Esophagus muscularis mucosa (tissue), 4 donors: ENCODE measurements at regions not wholly inside any gene's neighbourhood (a gene's known extent, or its start where the extent isn't known, plus 50 kb on each side); places are given as distances from the start of the nearest gene placed in this dataset.

Source experiments
- DNase-seq: peaks from one replicate; pipeline ENCODE4 v3.0.0-alpha.2; 2017; ENCODE audit errors: extremely low spot score
- H3K27ac ChIP-seq, 4 donors: fragments of 200-600 bp; sonication (generic); replicated peaks in 1 of 4; 1 replicate in 3 of 4; 2 replicates in 1 of 4; pipeline ENCODE4 v1.5.1; 2016 to 2019; ENCODE audit warnings: mild to moderate bottlenecking in 1 of 4
- H3K27me3 ChIP-seq, 4 donors: fragments of 200-600 bp; sonication (generic); one replicate each; pipeline versions ENCODE4 v1.5.1 to v1.6.0; 2016 to 2019
- H3K36me3 ChIP-seq, 4 donors: fragments of 200-600 bp; sonication (generic); one replicate each; pipeline ENCODE4 v1.5.1; 2016 to 2019
- H3K4me1 ChIP-seq, 4 donors: fragments of 200-600 bp; sonication (generic); one replicate each; pipeline ENCODE4 v1.5.1; 2016 to 2019
- H3K4me3 ChIP-seq, 4 donors: fragments of 200-600 bp; sonication (generic); 1 replicate in 2 of 4; 2 replicates in 2 of 4; pipeline ENCODE4 v1.5.1; 2016 to 2019; ENCODE audit warnings: mild to moderate bottlenecking in 4 of 4, moderate library complexity in 1 of 4
- H3K9me3 ChIP-seq, 4 donors: fragments of 200-600 bp; sonication (generic); 1 replicate in 3 of 4; 2 replicates in 1 of 4; pipeline ENCODE4 v1.5.1; 2016 to 2019
- EP300 ChIP-seq: sonication (generic); formaldehyde crosslinking; IDR thresholded peaks from one replicate; pipeline ENCODE4 v1.6.1; 2017; ENCODE audit warnings: antibody characterized with exemption
- POLR2A ChIP-seq: fragments of 450-650 bp; IDR thresholded peaks from one replicate; pipeline ENCODE4 v1.6.1; 2017; ENCODE audit warnings: antibody characterized with exemption, moderate library complexity, mild to moderate bottlenecking, low read depth
- POLR2AphosphoS5 ChIP-seq, 2 donors: sonication (generic); formaldehyde crosslinking; IDR thresholded peaks; one replicate each; pipeline ENCODE4 v1.6.1; 2017; ENCODE audit warnings: antibody characterized with exemption in 2 of 2
- WGBS: methylation state at CpG from one replicate; pipeline ENCODE4 v1.1.5; 2018; 5-methylcytosine and 5-hydroxymethylcytosine counted together
- intact Hi-C: fragments of 100-400 bp; cut with DNase I; formaldehyde crosslinking; loops from one replicate; pipeline ENCODE4 v1.15.1; 2023
- TF ChIP-seq, protein P1 (sequence below), 3 experiments: fragments of 200-600 bp in 2 of 3; fragments of 450-650 bp in 1 of 3; sonication (generic) in 2 of 3; IDR thresholded peaks; one replicate each; pipeline ENCODE4 v1.5.1; 2017 to 2019; ENCODE audit warnings: antibody characterized with exemption in 3 of 3, mild to moderate bottlenecking in 2 of 3, moderate library complexity in 1 of 3

DNA sequence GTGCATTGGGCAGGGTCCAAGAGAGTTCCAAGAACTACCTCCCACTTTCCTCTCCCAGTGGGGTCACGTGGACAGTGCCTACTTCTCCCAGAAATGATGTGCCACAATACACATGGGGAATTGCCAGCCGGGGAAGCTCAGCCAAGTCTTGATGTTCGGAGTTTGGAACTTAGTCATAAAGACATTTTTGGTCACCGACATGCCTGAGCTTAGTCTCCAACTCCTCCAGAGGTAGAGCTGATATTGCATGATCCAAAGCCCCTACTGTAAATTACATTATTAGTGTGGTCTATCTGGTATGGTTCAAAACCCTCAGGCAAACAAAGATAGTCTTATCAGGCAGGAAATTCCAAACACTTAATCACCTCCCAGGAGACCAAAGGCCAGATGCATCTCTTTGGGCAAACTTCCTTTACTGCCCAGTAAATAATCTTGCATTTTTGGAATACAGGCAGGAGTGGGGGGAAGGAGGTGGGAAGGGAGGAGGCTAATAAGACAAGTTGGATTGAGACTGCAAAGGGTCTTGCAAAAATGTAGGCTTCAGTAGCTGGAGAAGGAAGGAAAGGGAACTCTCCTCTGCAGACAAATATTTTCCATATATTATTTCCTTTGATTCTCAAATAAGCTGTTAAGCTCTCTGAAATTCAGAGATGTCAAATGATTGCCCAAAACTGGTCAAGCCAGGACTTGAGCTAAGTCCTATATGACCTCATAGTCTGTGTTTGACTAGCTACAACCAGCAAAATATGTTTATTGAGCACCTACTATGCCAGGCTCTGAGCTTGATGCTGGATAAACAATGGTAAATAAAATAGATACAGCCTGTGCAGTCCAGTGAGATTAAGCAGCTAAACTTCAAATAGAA is 99.4 kb downstream of the DRD1 start:
- Histone ChIP-seq H3K36me3 (no peaks in the 10 kb centered on the region), H3K27me3 (peaks cover 0 to 21% (median 0%) of the 10 kb centered on the region in 4 donors), H3K9me3 (no peaks in the 10 kb centered on the region), H3K4me1 (no peaks in the 10 kb centered on the region), H3K4me3 (no peak overlapping the region), H3K27ac (no peak overlapping the region)
- no peak for TF ChIP-seq POLR2A
- no peak for TF ChIP-seq POLR2AphosphoS5 (IDR thresholded peaks at IDR 0.05)
- TF ChIP-seq EP300, result no peak
- TF ChIP-seq, protein P1, sequence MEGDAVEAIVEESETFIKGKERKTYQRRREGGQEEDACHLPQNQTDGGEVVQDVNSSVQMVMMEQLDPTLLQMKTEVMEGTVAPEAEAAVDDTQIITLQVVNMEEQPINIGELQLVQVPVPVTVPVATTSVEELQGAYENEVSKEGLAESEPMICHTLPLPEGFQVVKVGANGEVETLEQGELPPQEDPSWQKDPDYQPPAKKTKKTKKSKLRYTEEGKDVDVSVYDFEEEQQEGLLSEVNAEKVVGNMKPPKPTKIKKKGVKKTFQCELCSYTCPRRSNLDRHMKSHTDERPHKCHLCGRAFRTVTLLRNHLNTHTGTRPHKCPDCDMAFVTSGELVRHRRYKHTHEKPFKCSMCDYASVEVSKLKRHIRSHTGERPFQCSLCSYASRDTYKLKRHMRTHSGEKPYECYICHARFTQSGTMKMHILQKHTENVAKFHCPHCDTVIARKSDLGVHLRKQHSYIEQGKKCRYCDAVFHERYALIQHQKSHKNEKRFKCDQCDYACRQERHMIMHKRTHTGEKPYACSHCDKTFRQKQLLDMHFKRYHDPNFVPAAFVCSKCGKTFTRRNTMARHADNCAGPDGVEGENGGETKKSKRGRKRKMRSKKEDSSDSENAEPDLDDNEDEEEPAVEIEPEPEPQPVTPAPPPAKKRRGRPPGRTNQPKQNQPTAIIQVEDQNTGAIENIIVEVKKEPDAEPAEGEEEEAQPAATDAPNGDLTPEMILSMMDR (IDR thresholded peaks at IDR 0.05), result no peak
- intact Hi-C loops, result no loop called here
- 43% methylated on average over 4 of the region's 4 CpGs for WGBS
- no peak for DNase-seq

DNA sequence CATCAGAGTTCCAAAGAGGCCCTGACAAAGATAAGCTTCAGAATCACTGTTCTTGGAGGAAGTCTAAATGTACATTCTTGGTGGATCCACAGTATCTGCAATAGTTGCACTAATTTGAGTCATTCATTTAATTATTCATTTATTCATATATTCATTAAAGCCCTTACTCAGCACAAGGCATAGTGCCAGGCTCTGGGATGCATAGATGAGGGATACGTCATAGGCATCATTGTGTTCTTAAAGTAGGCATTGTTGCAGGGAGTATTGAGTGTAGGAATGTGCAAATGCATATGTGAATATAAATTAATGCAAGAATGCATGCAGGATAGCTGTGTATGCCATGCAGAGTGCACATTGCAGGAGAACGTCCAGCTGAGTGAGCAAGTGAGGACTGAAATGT is 100.7 kb downstream of the DRD1 start:
- intact Hi-C loops, result no loop called here
- WGBS, result 69% methylated on average over 2 of the region's 2 CpGs
- no peak overlapping the region for H3K27ac ChIP-seq
- H3K36me3 ChIP-seq, result no peaks in the 10 kb centered on the region
- H3K27me3 ChIP-seq, result peaks cover 0 to 14% (median 0%) of the 10 kb centered on the region in 4 donors
- TF ChIP-seq, protein P1 (IDR thresholded peaks at IDR 0.05), result no peak
- no peak for TF ChIP-seq EP300
- TF ChIP-seq POLR2A, result no peak
- no peak for TF ChIP-seq POLR2AphosphoS5 (IDR thresholded peaks at IDR 0.05)
- no peaks in the 10 kb centered on the region for H3K4me1 ChIP-seq
- no peak overlapping the region for H3K4me3 ChIP-seq
- DNase-seq, result no peak
- no peaks in the 10 kb centered on the region for H3K9me3 ChIP-seq

DNA sequence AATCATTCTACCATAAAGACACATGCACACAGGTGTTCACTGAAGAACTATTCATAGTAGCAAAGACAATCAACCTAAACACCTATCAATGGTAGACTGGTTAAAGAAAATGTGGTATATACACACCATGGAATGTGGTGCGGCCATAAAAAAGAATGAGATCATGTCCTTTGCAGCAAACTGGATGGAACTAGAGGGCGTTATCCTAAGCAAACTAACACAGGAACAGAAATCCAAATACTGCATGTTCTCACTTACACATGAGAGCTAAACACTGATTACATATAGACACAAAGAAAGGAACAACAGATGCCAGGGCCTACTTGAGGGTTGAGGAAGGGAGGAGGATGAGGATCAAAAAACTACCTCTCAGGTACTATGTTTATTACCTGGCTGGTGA is 103.8 kb downstream of the DRD1 start:
- H3K36me3 ChIP-seq, result no peaks in the 10 kb centered on the region
- no peak overlapping the region for H3K27ac ChIP-seq
- DNase-seq, result no peak
- no peak overlapping the region for H3K4me3 ChIP-seq
- no peaks in the 10 kb centered on the region for H3K4me1 ChIP-seq
- intact Hi-C loops, result no loop called here
- WGBS, result 78% methylated on average over 2 of the region's 2 CpGs
- no peaks in the 10 kb centered on the region for H3K9me3 ChIP-seq
- H3K27me3 ChIP-seq, result peaks cover 0 to 5% (median 0%) of the 10 kb centered on the region in 4 donors
- TF ChIP-seq POLR2AphosphoS5 (IDR thresholded peaks at IDR 0.05) (no peak), POLR2A (no peak), EP300 (no peak)
- TF ChIP-seq, protein P1 (IDR thresholded peaks at IDR 0.05), result no peak

DNA sequence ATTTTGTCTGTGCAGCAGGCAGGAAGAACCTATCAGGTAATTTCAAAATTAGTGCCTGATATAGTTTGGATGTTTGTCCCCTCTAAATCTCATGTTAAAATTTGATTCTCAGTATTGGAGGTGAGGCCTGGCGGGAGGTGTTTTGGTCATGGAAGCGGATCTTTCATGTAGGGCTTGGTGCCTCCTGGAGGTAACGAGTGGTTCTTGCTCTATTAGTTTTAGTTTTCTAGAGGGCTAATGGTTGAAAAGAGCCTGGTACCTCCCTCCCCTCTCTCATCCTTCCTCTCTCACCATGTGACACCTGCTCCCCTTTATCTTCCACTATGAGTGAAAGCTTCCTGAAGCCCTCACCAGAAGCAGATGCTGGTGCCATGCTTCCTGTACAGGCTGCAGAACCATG is 106.3 kb downstream of the DRD1 start:
- WGBS, result 63% methylated on average over 3 of the region's 3 CpGs
- peaks cover 0 to 5% (median 0%) of the 10 kb centered on the region in 4 donors for H3K27me3 ChIP-seq
- no peak overlapping the region for H3K27ac ChIP-seq
- no peak for DNase-seq
- no peaks in the 10 kb centered on the region for H3K36me3 ChIP-seq
- no peak overlapping the region for H3K4me3 ChIP-seq
- no peaks in the 10 kb centered on the region for H3K9me3 ChIP-seq
- no peak for TF ChIP-seq POLR2A
- TF ChIP-seq POLR2AphosphoS5 (IDR thresholded peaks at IDR 0.05), result no peak
- no peak for TF ChIP-seq EP300
- TF ChIP-seq, protein P1 (IDR thresholded peaks at IDR 0.05), result no peak
- intact Hi-C loops, result no loop called here
- H3K4me1 ChIP-seq, result no peaks in the 10 kb centered on the region
